OCI-LY1 (cell line): ENCODE measurements at regions not wholly inside any gene's neighbourhood (a gene's known extent, or its start where the extent isn't known, plus 50 kb on each side); places are given as distances from the start of the nearest gene placed in this dataset.

Experiments used
- H2AFZ ChIP-seq: fragments of 200-600 bp; sonication (generic), shearing (Covaris generic); 2 replicates; pipeline ENCODE4 v1.6.0; 2014; ENCODE audit warnings: antibody characterized with exemption, mild to moderate bottlenecking, low read length
- H3F3A ChIP-seq: fragments of 200-600 bp; sonication (generic), shearing (Covaris generic); 2 replicates; pipeline ENCODE4 v1.6.0; 2014; ENCODE audit warnings: mild to moderate bottlenecking, antibody characterized with exemption, low read length, moderate library complexity; ENCODE audit not compliant: insufficient read depth
- H3K27ac ChIP-seq: fragments of 200-600 bp; sonication (generic); 2 replicates; pipeline ENCODE4 v1.5.1; 2014; ENCODE audit warnings: low read length, mixed run types, mild to moderate bottlenecking, low read depth; ENCODE audit not compliant: poor library complexity, severe bottlenecking
- H3K27me3 ChIP-seq: fragments of 200-600 bp; sonication (generic); 2 replicates; pipeline ENCODE4 v1.6.0; 2014; ENCODE audit warnings: antibody characterized with exemption, mild to moderate bottlenecking, low read length, moderate library complexity; ENCODE audit not compliant: insufficient read depth
- H3K36me3 ChIP-seq: fragments of 200-600 bp; sonication (generic); 2 replicates; pipeline ENCODE4 v1.6.1; 2014; ENCODE audit warnings: mild to moderate bottlenecking, antibody characterized with exemption, low read length, moderate library complexity, mixed read lengths; ENCODE audit not compliant: insufficient read depth
- H3K4me1 ChIP-seq: fragments of 200-600 bp; sonication (generic); 2 replicates; pipeline ENCODE4 v1.5.1; 2014; ENCODE audit warnings: mild to moderate bottlenecking, low read length, moderate library complexity; ENCODE audit not compliant: insufficient read depth, severe bottlenecking
- H3K4me2 ChIP-seq: fragments of 200-600 bp; sonication (generic), shearing (Covaris generic); 2 replicates; pipeline ENCODE4 v1.6.1; 2014; ENCODE audit warnings: low read length
- H3K4me3 ChIP-seq: fragments of 200-600 bp; sonication (generic); 2 replicates; pipeline ENCODE4 v1.5.1; 2014; ENCODE audit warnings: low read length, low read depth, mild to moderate bottlenecking, mixed read lengths; ENCODE audit not compliant: poor library complexity, severe bottlenecking
- H3K79me2 ChIP-seq: fragments of 200-600 bp; shearing (Covaris generic); 2 replicates; pipeline ENCODE4 v1.6.1; 2016; ENCODE audit warnings: mixed run types, low read length, mixed read lengths; ENCODE audit not compliant: insufficient read depth
- H3K9ac ChIP-seq: fragments of 200-600 bp; sonication (generic), shearing (Covaris generic); 2 replicates; pipeline ENCODE4 v1.6.1; 2014; ENCODE audit warnings: mild to moderate bottlenecking, low read length, mixed read lengths
- H3K9me2 ChIP-seq: fragments of 200-600 bp; sonication (generic), shearing (Covaris generic); 2 replicates; pipeline ENCODE4 v1.6.1; 2014; ENCODE audit warnings: low read depth, mild to moderate bottlenecking, low read length, mixed read lengths
- H3K9me3 ChIP-seq: fragments of 200-600 bp; shearing (Covaris generic); 2 replicates; pipeline ENCODE4 v1.6.1; 2014; ENCODE audit warnings: low read length, mixed read lengths
- H4K20me1 ChIP-seq: fragments of 200-600 bp; sonication (generic), shearing (Covaris generic); 2 replicates; pipeline ENCODE4 v1.6.0; 2016; ENCODE audit warnings: mild to moderate bottlenecking, low read length; ENCODE audit not compliant: insufficient read depth
- EZH2 ChIP-seq: fragments of 200-600 bp; sonication (generic), shearing (Covaris generic); IDR thresholded peaks from 2 replicates; pipeline ENCODE4 v1.8.0; 2017; ENCODE audit warnings: borderline replicate concordance, mixed run types, mild to moderate bottlenecking, antibody characterized with exemption, low read length, moderate library complexity, mixed read lengths
- TF ChIP-seq, protein P1 (sequence below): fragments of 200-600 bp; sonication (generic), shearing (Covaris generic); IDR thresholded peaks from 2 replicates; pipeline ENCODE4 v1.5.1; 2017; ENCODE audit warnings: mild to moderate bottlenecking, antibody characterized with exemption, low read length, moderate library complexity, mixed read lengths

DNA sequence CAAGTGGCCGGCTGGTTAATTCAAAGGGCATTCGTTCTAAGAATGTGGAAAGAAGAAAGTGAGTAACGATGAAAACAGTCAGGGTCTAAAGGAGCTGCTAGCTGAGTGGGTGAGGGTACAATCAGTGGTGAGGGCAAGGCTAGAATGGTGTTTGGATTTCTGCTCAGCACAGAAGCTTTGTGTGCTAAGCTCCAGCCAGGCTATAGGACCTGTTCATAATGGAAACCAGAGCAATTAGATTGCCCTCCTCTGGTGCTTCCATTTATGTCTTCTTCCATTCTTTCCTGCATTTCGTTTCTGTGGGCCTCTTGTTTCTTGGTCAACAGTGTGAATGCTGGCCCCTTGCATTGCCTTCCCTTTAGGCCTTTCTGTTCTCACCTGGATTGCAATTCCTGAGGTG lies 572.9 kb upstream of the CHORDC1 start:
- Histone ChIP-seq H3K4me3 (no peak overlapping the region), H4K20me1 (no peaks in the 10 kb centered on the region), H3K27ac (no peak overlapping the region), H3K36me3 (no peaks in the 10 kb centered on the region), H3K9ac (no peak overlapping the region), H3K79me2 (no peaks in the 10 kb centered on the region), H3K4me1 (no peaks in the 10 kb centered on the region), H2AFZ (no peak overlapping the region), H3K9me3 (no peaks in the 10 kb centered on the region), H3F3A (no peaks in the 10 kb centered on the region), H3K27me3 (no peaks in the 10 kb centered on the region), H3K9me2 (no peaks in the 10 kb centered on the region), H3K4me2 (no peak overlapping the region)
- TF ChIP-seq, protein P1, sequence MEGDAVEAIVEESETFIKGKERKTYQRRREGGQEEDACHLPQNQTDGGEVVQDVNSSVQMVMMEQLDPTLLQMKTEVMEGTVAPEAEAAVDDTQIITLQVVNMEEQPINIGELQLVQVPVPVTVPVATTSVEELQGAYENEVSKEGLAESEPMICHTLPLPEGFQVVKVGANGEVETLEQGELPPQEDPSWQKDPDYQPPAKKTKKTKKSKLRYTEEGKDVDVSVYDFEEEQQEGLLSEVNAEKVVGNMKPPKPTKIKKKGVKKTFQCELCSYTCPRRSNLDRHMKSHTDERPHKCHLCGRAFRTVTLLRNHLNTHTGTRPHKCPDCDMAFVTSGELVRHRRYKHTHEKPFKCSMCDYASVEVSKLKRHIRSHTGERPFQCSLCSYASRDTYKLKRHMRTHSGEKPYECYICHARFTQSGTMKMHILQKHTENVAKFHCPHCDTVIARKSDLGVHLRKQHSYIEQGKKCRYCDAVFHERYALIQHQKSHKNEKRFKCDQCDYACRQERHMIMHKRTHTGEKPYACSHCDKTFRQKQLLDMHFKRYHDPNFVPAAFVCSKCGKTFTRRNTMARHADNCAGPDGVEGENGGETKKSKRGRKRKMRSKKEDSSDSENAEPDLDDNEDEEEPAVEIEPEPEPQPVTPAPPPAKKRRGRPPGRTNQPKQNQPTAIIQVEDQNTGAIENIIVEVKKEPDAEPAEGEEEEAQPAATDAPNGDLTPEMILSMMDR: no peak
- no peak for TF ChIP-seq EZH2

DNA sequence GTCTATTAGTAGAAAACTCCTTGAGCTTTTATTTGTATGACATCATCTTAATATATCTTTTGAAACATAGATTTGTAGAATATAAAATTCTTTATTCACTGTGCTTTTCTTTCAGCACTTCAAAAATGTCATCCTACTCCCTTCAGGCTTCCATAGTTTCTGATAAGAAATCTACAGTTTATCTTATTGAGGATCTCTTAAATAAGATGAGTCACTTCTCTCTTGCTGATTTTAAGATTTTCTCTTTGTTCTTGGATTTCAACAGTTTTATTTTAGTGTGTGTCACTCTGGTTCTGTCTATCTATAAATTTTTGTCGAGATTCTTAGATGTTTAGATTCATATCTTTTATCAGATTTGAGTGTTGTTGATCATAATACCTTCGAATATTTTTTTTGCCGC lies 566.1 kb upstream of the CHORDC1 start:
- Histone ChIP-seq H4K20me1 (no peaks in the 10 kb centered on the region), H3K9me3 (no peaks in the 10 kb centered on the region), H3K27ac (no peak overlapping the region), H3K9me2 (no peaks in the 10 kb centered on the region), H3F3A (no peaks in the 10 kb centered on the region), H3K9ac (no peak overlapping the region), H3K36me3 (no peaks in the 10 kb centered on the region), H3K4me3 (no peak overlapping the region), H3K4me1 (no peaks in the 10 kb centered on the region), H3K27me3 (no peaks in the 10 kb centered on the region), H2AFZ (no peak overlapping the region), H3K79me2 (no peaks in the 10 kb centered on the region), H3K4me2 (no peak overlapping the region)
- TF ChIP-seq EZH2: no peak
- TF ChIP-seq, protein P1: no peak

DNA sequence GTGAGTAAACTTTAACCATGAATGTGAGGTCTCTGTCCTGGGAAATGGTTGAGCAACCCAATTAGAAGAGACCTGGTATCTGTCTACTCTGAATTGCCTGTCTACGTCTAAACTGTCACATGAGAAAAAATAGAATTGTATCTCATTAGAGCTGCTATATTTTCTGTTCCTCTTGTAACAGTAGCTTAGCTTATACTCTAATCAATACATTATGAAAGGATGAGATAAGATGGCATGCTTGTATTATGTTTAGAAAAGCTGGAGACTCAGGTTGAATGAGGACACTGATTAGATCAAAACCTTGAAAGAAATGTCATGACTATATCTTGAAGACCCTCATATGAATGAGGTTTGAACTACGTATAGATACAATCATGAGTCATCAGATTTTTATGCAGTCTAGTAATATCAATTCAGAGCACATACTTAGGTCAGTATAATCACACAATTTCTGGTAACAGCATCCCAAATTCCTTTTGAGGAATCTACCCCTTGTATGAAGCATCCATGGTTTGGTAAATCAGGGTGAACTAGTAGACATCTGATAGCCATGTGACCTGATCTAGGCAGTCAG lies 561.5 kb upstream of the CHORDC1 start:
- H3K9me3 ChIP-seq: no peaks in the 10 kb centered on the region
- no peaks in the 10 kb centered on the region for H4K20me1 ChIP-seq
- no peak overlapping the region for H2AFZ ChIP-seq
- H3K27ac ChIP-seq: no peak overlapping the region
- TF ChIP-seq, protein P1: no peak
- TF ChIP-seq EZH2: no peak
- no peaks in the 10 kb centered on the region for H3K27me3 ChIP-seq
- H3K4me1 ChIP-seq: no peaks in the 10 kb centered on the region
- no peaks in the 10 kb centered on the region for H3F3A ChIP-seq
- no peaks in the 10 kb centered on the region for H3K36me3 ChIP-seq
- no peak overlapping the region for H3K4me2 ChIP-seq
- no peaks in the 10 kb centered on the region for H3K9me2 ChIP-seq
- H3K4me3 ChIP-seq: no peak overlapping the region
- H3K79me2 ChIP-seq: no peaks in the 10 kb centered on the region
- no peak overlapping the region for H3K9ac ChIP-seq
